Urinary bladder (tissue), 3 donors: ENCODE measurements at regions not wholly inside any gene's neighbourhood (a gene's known extent, or its start where the extent isn't known, plus 50 kb on each side); places are given as distances from the start of the nearest gene placed in this dataset.
"Not testable (repeated sequence)": the region's sequence is repeated elsewhere in the genome, so short reads cannot be mapped to it uniquely, and the experiment has no call there.

ENCODE experiments used
- DNase-seq: peaks from one replicate; pipeline ENCODE4 v3.0.0-alpha.2; 2015; ENCODE audit errors: extremely low spot score
- H3K27ac ChIP-seq: one replicate; pipeline ENCODE4 v1.5.1; 2013; ENCODE audit warnings: low read depth, mild to moderate bottlenecking, moderate library complexity
- H3K36me3 ChIP-seq: one replicate; pipeline ENCODE4 v1.6.1; 2013; ENCODE audit warnings: mild to moderate bottlenecking, moderate library complexity; ENCODE audit not compliant: insufficient read depth
- H3K4me1 ChIP-seq: one replicate; pipeline ENCODE4 v1.6.1; 2013; ENCODE audit warnings: mild to moderate bottlenecking, moderate library complexity; ENCODE audit not compliant: insufficient read depth
- H3K4me3 ChIP-seq: one replicate; pipeline ENCODE4 v1.5.1; 2013; ENCODE audit warnings: low read depth, low read length
- WGBS: extraction: QIAGEN DNeasy Blood & Tissue Kit; methylation state at CpG from one replicate; pipeline ENCODE4 v1.1.7; 2013; 5-methylcytosine and 5-hydroxymethylcytosine counted together
- donor health status: healthy with polysubstance abuse.
- donor health status: healthy.

DNA sequence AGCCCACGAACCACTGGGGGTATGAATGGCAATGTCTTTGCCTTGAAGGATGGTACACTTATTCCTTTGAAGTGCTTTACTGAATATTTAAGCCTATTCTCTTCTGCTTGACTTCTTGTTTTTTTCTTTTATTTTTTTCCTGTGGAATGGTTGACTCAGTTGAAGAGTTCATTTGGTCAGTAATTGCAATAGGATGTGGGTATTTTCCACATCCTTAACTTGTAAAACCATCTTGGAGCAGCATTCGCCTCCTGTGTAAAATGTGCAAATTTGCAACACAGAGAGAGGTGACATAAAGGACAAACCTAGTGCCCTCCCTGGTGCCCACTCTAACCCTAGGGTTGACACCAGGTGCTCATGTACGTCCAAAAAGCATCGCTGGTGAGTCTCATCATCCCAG, 347.0 kb downstream of the GATA3 start:
- DNase-seq, result no peak
- Histone ChIP-seq H3K4me3 (no peak overlapping the region), H3K27ac (no peak overlapping the region), H3K4me1 (no peaks in the 10 kb centered on the region), H3K36me3 (no peaks in the 10 kb centered on the region)
- 88% methylated on average over 4 of the region's 4 CpGs for WGBS

DNA sequence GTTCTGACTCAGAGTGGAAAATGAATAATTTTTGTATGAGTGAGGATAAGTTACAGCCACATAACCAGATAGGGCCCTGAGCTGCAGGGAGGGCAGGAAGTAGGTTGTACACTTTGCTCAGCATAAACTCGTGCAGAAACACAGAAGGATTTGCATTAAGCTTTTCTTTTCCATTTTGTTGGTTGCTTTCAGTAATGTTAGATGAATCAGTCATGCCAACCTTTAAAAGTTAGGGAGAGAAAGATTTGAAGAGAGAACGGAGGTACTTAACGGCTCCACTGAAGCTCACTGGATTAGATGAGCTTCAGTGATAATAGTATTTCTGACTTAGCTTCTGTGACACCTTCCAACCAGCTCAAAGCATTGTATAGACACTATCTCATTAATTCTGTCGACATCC, 348.1 kb downstream of the GATA3 start:
- Histone ChIP-seq H3K27ac (no peak overlapping the region), H3K4me1 (no peaks in the 10 kb centered on the region), H3K36me3 (no peaks in the 10 kb centered on the region), H3K4me3 (no peak overlapping the region)
- DNase-seq, result no peak
- WGBS, result 37% methylated on average over 4 of the region's 4 CpGs

DNA sequence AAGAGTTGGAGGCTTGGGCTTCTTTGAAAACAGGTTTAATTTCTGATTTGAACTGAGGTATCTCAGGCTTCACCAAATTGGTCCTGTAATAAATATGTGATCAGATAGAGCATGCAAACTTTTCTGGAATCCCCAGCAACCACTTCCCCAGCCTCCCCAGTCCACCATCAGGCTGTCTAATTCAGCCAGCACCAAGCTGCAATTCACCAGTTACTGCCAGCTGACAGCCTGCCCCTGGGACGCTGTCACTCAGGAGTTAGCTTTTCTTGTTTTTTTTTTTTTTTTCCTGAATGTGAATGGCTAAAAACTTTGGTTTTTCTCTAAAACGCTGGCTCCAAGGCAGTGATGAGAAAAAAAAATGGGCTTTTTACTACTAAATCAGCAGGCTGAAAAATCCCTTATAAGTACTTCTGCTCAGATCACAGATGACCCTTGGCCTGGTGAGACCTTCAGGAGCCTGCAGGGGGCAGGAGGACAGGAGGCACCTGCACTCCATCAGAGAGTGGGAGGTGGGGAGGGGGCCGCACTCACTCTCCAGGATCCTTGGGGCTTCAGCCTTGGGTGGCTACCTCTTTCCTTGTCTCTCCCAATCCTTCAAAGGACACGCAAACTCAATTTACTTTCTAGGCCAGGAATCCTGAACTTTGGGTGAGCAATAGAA, 349.4 kb downstream of the GATA3 start:
- no peaks in the 10 kb centered on the region for H3K4me1 ChIP-seq
- WGBS, result 70% methylated on average over 4 of the region's 4 CpGs
- no peak for DNase-seq
- no peak overlapping the region for H3K4me3 ChIP-seq
- no peaks in the 10 kb centered on the region for H3K36me3 ChIP-seq
- H3K27ac ChIP-seq, result no peak overlapping the region

DNA sequence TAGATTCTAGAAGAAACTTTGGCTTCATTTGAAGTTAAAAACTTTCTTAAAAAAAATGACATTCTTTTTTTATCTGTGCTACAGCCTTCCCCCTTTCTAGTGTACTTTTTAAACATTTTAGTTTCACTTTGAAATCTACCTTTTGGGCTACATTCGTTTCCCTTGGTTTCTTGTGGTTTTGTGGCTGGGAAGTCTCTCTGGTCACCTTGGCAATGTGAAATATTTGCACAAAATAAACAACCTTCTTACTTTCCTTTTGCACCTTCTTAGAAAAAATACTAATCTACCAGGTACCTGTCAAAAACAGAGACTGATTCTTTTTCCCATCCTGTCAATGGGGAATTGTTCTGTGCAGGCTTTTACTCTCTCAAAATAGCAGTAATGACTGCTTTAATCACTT, 350.2 kb downstream of the GATA3 start:
- Histone ChIP-seq H3K4me1 (no peaks in the 10 kb centered on the region), H3K36me3 (no peaks in the 10 kb centered on the region), H3K4me3 (no peak overlapping the region), H3K27ac (no peak overlapping the region)
- peak; percentile 18 for DNase-seq
- 42% methylated on average over 1 of the region's 1 CpG for WGBS

DNA sequence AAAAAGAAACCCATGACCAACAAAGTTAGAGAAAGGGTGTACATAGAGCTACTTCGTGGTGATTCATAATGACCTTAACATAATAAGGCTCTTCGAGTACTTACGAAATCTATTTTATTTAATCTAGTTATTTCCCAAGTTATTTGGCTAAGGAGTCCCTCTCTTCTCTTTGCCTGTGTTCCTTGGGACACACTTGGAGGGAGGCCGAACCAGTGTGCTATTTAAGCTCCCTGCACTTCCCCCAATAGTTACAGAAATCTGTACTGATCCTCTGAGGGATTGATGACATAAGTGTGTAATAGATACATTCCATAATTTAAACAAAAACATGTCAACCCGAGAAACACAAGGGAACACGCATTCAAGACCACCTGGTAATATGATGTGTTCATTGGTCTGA, 351.1 kb downstream of the GATA3 start:
- Histone ChIP-seq H3K36me3 (no peaks in the 10 kb centered on the region), H3K4me1 (no peaks in the 10 kb centered on the region), H3K27ac (no peak overlapping the region), H3K4me3 (no peak overlapping the region)
- WGBS, result 64% methylated on average over 6 of the region's 6 CpGs
- no peak for DNase-seq

DNA sequence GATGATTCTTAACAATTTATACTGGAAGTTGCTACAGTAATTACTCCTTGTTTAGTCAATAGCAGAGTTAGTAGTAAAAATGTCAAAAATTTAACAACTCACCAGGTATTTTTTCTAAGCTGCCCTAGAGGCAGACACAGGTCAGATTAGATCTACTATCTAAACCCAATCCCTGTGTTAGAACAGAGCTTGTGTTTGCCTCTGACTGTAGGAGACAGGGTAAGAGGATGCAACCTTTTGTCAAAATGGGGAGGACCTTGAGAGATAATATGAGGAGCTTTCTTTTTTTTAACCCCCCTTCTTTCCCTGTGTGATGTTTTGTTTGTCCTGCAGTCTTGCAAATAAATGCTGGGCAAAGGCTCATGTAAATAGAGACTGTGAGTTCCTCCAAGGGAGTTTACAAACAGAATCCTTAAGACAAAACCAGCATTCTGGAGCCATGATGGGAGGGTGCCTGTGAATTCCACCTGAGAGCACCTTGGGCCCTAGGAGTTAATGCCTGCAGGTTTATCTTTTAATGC, 353.1 kb downstream of the GATA3 start:
- H3K4me1 ChIP-seq, result no peaks in the 10 kb centered on the region
- no peak overlapping the region for H3K27ac ChIP-seq
- no peak for DNase-seq
- H3K4me3 ChIP-seq, result no peak overlapping the region
- H3K36me3 ChIP-seq, result no peaks in the 10 kb centered on the region

DNA sequence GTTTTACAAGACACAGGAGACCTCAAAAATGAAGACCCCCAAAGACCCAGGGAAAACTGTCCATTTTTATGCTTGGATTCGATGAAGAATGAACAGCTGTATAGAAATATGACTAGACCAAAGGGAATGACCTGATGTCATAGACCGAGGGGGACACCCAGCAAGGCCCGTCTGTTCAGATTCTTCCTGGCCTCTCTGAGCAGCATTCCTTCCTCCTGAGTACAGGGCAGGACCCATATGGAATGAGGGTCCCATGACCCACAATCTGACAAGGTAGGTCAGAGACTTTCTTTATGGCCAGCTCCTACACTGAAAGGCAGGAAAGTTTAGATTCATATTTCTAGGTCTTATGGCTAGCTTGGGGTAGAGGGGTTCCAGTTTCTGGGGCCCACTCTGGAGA, 356.0 kb downstream of the GATA3 start:
- WGBS, result 82% methylated on average over 3 of the region's 3 CpGs
- no peak for DNase-seq

DNA sequence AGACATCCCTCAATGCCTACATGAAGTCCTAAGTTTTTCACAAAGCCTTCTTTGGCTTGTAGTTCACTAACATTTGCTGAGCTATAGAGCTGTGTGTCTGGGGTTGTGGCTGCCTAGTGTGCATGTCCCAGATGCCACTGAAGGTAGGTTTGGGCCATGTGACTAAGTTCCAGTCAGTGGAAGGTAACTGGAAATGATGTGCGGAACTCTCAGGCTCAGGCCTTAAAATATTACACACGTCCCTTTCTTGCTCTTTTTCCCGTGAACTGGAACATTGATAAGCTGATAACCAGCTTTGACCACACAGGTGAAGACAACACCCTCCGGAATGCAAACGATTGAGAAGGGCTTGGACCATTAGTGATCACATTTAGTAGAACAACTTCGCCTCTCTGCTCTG, 358.1 kb downstream of the GATA3 start:
- WGBS, result 80% methylated on average over 6 of the region's 6 CpGs
- DNase-seq, result no peak

More for the DNA sequence above, 356.0 kb downstream of the GATA3 start:
- Histone ChIP-seq H3K36me3 (no peaks in the 10 kb centered on the region), H3K27ac (no peak overlapping the region), H3K4me1 (no peaks in the 10 kb centered on the region), H3K4me3 (no peak overlapping the region)

DNA sequence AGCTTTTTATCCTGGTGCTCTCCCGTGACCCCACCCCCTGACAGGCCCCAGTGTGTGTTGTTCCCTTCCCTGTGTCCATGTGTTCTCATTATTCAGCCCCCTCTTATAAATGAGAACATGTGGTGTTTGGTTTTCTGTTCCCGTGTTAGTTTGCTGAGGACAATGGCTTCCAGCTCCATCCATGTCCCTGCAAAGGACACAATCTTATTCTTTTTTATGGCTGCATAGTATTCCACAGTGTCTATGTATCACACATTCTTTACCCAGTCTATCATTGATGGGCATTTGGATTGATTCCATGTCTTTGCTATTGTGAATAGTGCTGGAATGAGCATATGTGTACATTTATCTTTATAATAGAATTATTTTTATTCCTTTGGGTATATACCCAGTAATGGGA, 360.5 kb downstream of the GATA3 start:
- H3K27ac ChIP-seq, H3K36me3 ChIP-seq, H3K4me1 ChIP-seq, H3K4me3 ChIP-seq, DNase-seq: not testable (repeated sequence)
- 85% methylated on average over 2 of the region's 2 CpGs for WGBS

More for the DNA sequence above, 358.1 kb downstream of the GATA3 start:
- no peaks in the 10 kb centered on the region for H3K36me3 ChIP-seq
- H3K4me1 ChIP-seq, result no peaks in the 10 kb centered on the region
- no peak overlapping the region for H3K27ac ChIP-seq
- H3K4me3 ChIP-seq, result no peak overlapping the region

DNA sequence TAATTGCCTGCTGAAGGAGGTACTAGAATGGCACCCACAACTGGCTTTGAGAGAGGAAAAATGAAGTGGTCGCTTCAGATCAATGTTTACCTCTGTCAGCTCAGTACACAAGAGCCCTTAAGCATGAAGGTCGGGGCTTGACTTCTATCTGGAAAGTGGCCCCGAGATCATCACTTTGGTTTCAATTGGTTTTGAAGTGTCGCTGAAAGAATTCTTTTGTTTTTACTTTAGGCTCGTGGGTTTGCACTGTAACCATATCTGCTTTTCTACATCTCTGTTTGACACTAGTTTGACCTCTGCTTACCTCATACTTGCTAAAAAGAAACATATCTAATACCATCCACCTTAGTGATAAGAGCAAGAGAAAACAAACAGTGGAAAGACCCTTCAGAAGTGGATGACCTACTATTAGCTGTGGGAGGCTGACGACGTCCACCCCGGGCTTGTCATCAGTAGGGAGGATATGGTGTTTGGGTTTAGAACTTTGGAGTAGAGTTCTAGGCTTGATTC, 361.8 kb downstream of the GATA3 start:
- WGBS, result 55% methylated on average over 8 of the region's 8 CpGs
- Histone ChIP-seq H3K27ac (no peak overlapping the region), H3K4me3 (no peak overlapping the region), H3K36me3 (no peaks in the 10 kb centered on the region), H3K4me1 (no peaks in the 10 kb centered on the region)
- DNase-seq, result no peak

DNA sequence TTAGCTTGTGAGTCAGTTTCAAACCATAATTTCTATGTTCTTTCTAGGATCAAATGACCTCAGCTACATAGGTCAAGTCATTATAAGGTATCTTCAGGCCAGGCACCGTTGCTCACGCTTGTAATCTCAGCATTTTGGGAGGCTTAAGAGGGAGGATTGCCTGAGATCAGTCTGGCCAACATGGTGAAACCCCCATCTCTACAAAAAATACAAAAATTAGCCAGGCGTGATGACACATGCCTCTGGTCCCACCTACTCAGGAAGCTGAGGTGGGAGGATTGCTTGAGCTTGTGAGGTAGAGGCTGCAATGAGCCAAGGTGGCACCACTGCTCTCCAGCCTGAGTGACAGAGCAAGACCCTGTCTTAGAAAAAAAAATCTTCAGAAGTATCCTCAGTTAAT, 362.3 kb downstream of the GATA3 start:
- 59% methylated on average over 3 of the region's 3 CpGs for WGBS
- Histone ChIP-seq H3K4me1 (no peaks in the 10 kb centered on the region), H3K4me3 (no peak overlapping the region), H3K27ac (no peak overlapping the region), H3K36me3 (no peaks in the 10 kb centered on the region)
- DNase-seq, result no peak

DNA sequence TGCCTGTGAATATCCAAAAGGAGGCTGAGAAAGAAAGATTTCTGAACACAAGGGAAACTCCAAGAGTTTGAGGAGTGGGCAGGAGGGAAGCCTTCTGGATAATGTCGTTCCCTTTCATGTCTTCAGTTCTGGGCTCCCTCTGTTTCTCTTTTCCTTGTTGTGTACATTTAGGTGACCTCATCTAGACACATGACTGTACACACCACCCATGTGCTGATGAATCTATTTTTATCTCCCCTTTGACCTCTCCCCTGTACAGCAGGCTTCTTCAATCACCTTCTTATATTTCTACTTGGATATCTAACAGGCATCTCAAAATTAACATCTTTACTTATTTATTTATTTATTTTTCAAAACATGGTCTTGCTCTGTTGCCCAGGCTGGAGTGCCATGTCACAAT, 363.1 kb downstream of the GATA3 start:
- no peak for DNase-seq
- Histone ChIP-seq H3K36me3 (no peaks in the 10 kb centered on the region), H3K27ac (no peak overlapping the region), H3K4me3 (no peak overlapping the region), H3K4me1 (no peaks in the 10 kb centered on the region)
- WGBS, result 68% methylated on average over 1 of the region's 1 CpG

DNA sequence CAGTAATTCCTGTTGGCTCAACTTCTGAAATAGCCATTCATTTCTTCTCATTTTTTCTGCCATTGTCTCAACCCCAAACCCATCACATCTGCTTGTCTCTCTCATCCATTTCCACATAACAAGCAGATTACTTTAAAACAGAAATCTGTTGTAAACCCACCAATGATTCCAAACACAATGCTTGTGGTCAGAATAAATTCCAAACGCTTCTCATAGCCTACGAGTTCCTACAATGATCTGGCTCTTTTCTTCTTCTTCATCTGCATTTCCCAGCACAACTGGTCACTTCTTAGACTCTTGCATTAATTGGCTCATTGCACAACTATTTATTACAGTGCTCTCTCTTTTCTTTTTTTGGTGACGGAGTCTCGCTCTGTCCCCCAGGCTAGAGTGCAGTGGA, 364.1 kb downstream of the GATA3 start:
- H3K4me3 ChIP-seq, result no peak overlapping the region
- no peaks in the 10 kb centered on the region for H3K36me3 ChIP-seq
- no peaks in the 10 kb centered on the region for H3K4me1 ChIP-seq
- 70% methylated on average over 4 of the region's 4 CpGs for WGBS
- H3K27ac ChIP-seq, result no peak overlapping the region
- DNase-seq, result no peak

DNA sequence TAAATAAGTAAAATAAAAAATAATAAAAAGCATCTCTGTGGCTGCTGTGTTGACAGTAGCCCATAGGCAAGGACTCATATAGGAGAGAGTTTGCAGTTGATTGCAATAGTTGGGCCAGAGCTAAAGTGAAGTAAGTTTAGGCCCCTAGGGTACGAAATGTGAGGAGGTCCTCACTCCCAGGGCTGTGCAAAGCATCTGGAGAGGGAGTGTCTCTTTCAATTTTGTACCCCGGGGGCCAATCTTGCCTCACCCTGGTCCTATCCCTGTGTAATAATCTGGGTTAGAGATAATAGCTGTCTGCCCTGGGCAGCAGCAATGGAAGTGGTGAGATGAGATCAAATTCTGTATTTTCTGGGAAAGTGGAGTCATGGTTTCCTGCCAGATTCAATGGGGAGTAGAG, 365.7 kb downstream of the GATA3 start:
- WGBS, result 82% methylated on average over 2 of the region's 2 CpGs
- H3K36me3 ChIP-seq, result no peaks in the 10 kb centered on the region
- H3K4me1 ChIP-seq, result no peaks in the 10 kb centered on the region
- no peak overlapping the region for H3K4me3 ChIP-seq
- H3K27ac ChIP-seq, result no peak overlapping the region
- DNase-seq, result no peak
